IPS DF 6.9 (cell line): ENCODE measurements at regions not wholly inside any gene's neighbourhood (a gene's known extent, or its start where the extent isn't known, plus 50 kb on each side); places are given as distances from the start of the nearest gene placed in this dataset.
"Not testable (repeated sequence)": the region's sequence is repeated elsewhere in the genome, so short reads cannot be mapped to it uniquely, and the experiment has no call there.

ENCODE experiments used
- DNase-seq: peaks from one replicate; pipeline ENCODE4 v3.0.0-alpha.2; 2013; ENCODE audit warnings: low read depth, low spot score
- H3K27ac ChIP-seq: one replicate; pipeline ENCODE4 v1.5.1; 2013; ENCODE audit warnings: low read length, control low read depth
- H3K27me3 ChIP-seq: 2 replicates; pipeline ENCODE4 v1.6.1; 2013; ENCODE audit warnings: mild to moderate bottlenecking, low read length; ENCODE audit not compliant: control insufficient read depth, insufficient read depth
- H3K36me3 ChIP-seq: 2 replicates; pipeline ENCODE4 v1.6.1; 2013; ENCODE audit warnings: low read length; ENCODE audit not compliant: control insufficient read depth, insufficient read depth
- H3K4me1 ChIP-seq: 2 replicates; pipeline ENCODE4 v1.6.1; 2013; ENCODE audit warnings: low read length; ENCODE audit not compliant: control insufficient read depth, insufficient read depth
- H3K4me3 ChIP-seq: 2 replicates; pipeline ENCODE4 v1.5.1; 2013; ENCODE audit warnings: mild to moderate bottlenecking, low read length
- H3K9me3 ChIP-seq: 2 replicates; pipeline ENCODE4 v1.6.1; 2013; ENCODE audit warnings: low read length, inconsistent platforms; ENCODE audit not compliant: control insufficient read depth, insufficient read depth
- WGBS: extraction: QIAGEN DNeasy Blood & Tissue Kit; methylation state at CpG from one replicate; pipeline ENCODE4 v1.1.7; 2013; ENCODE audit warnings: mixed read lengths, missing lambda C conversion rate; ENCODE audit not compliant: insufficient read length, insufficient coverage; 5-methylcytosine and 5-hydroxymethylcytosine counted together

DNA sequence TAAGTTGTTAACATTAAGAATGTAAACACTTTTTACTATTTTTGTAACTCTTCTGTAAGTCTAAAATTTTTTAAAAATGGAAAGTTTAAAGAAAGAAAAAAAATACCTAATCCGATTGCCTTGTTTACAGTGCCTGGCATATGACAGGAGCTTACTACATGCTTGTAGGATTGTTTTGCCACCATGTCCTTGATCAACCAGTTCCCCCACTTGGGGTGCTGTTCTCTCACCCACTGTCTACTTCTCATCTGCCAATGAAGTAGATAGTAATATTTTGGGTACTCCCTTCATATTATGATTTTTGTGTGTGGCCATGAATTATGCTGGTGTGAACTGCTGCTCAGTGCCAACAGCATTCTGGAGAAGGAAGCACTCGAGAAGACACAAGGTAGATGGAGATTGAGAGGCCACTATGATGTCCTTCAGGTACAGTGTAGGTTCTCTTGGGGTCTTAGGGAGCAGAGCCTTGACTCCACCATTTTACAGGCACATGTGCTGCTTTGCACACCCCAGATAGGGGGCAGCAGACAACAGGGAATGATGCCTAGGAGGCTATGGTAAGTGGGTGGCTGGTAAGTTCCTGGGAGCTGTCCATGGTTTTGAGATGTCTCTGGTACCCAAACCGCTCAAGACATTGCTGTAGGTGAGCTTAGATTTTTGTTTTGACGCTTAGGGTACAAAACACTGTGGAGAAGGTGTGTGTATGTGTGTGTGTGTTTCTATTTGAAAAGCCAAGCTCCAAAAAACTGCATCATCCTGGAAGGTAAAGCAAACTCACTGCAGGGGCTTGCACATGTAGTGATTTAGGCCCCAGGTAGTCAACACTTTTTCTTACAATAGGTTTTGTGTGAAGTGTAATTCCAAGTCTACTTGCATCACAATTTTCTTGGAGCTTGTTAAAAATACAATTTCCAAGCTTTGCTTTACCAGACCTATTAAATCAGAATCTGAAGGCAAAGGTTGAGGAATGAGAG, 494.5 kb upstream of the LARGE1 start:
- no peaks in the 10 kb centered on the region for H3K27me3 ChIP-seq
- no peaks in the 10 kb centered on the region for H3K4me1 ChIP-seq
- peak; percentile 93 for DNase-seq
- H3K4me3 ChIP-seq, result no peak overlapping the region
- no peaks in the 10 kb centered on the region for H3K36me3 ChIP-seq
- no CpG with 5 or more reads among the region's 4 CpGs for WGBS
- H3K27ac ChIP-seq, result no peak overlapping the region
- no peaks in the 10 kb centered on the region for H3K9me3 ChIP-seq

DNA sequence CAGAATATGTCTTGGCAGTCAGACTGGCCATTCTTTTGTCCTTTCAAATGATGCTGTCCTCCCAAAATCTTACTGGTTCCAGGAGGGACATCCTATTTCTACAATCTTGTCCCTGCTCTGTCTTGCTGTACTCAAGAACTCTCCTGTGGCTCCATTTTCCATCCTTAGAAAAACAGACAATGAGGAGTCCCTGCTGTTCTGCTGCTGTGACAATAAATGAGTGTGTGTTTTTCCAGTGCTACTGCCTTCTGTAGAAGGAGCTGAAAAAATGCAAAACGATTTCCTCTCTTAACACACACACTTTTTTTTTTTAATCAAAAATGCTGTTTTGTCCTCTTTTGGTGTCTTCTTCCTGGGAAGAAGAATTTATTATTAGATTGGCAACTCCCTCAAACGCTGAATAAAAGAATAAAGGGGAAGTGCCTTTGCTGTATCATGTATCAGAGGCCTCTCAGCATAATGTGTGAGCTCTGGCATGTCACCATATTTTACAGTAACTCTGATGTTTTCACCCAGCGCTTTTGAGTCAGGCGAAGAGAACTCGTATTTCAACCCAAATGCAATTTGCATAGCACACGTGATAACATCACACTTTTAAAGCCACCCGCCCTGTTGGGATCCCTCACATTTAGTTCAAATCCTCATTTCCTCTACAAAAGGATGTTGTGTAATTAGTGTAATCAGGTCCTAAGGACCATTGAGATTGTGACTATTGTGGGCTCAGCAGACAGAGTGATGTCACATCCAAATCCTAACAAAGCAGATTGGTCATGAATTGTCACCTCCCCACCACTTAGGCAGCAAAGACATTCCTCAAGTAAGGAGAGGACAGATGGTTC, 496.0 kb upstream of the LARGE1 start:
- H3K27ac ChIP-seq, result no peak overlapping the region
- no peaks in the 10 kb centered on the region for H3K36me3 ChIP-seq
- H3K27me3 ChIP-seq, result no peaks in the 10 kb centered on the region
- DNase-seq, result no peak
- H3K9me3 ChIP-seq, result no peaks in the 10 kb centered on the region
- H3K4me1 ChIP-seq, result no peaks in the 10 kb centered on the region
- no peak overlapping the region for H3K4me3 ChIP-seq
- WGBS, result no CpG with 5 or more reads among the region's 7 CpGs

DNA sequence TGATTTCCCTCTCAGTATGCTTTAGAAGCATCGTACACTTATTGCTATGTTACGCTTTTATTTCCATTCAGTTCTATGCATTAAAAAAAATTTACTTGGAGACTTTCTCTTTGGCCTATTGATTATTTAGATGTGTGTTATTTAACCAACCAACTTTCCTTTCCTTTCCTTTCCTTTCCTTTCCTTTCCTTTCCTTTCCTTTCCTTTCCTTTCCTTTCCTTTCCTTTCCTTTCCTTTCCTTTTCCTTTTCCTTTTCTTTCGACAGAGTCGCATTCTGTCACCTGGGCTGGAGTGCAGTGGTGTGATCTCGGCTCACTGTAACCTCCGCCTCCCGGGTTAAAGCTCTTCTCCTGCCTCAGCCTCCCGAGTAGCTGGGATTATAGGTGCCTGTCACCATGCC, 502.7 kb upstream of the LARGE1 start:
- WGBS, result no CpG with 5 or more reads among the region's 8 CpGs
- H3K27ac ChIP-seq, H3K4me1 ChIP-seq, H3K9me3 ChIP-seq, H3K4me3 ChIP-seq, DNase-seq, H3K36me3 ChIP-seq, H3K27me3 ChIP-seq: not testable (repeated sequence)

DNA sequence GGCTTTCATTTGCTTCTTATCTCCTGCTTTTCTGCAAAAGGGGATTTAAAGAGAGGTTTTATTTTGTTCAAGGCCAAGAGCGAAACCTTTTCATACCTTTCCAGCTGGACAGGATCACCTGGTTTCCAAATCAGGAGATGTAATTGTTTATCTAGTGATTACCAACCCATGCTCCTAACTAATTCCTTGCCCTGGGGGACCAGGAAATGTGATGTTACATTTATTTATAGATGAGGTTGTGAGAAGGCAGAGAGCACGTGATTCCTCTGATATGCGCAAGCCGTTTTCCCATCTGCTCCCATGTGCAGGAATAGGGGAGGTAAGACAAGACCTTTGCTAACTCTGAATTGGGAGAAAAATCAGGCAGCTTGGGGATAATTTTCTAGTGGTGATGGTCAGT, 507.2 kb upstream of the LARGE1 start:
- H3K27ac ChIP-seq, result no peak overlapping the region
- no peak for DNase-seq
- no peak overlapping the region for H3K4me3 ChIP-seq
- whole genome bisulfite sequencing, result no CpG with 5 or more reads among the region's 4 CpGs
- H3K27me3 ChIP-seq, result no peaks in the 10 kb centered on the region
- no peaks in the 10 kb centered on the region for H3K4me1 ChIP-seq
- H3K36me3 ChIP-seq, result no peaks in the 10 kb centered on the region
- H3K9me3 ChIP-seq, result no peaks in the 10 kb centered on the region

DNA sequence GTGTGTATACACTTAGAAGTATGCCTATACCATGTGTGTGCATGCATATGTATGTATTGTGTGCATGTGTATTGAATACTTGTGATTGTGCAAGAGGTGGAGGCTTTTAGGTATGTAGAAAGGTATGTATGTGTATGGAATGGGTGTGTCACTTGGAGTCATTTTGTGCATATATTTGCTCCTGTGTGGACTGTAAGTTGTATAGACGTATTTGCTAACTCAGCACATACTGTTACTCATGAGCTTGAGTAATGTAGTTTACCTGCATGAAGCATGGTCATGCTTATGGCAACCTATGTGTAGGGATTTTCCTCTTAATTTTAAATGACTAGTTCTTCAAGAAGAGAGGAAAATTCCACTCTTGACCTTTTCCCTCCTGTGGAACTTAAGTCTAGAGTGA, 507.6 kb upstream of the LARGE1 start:
- no peaks in the 10 kb centered on the region for H3K9me3 ChIP-seq
- no peaks in the 10 kb centered on the region for H3K4me1 ChIP-seq
- no peaks in the 10 kb centered on the region for H3K27me3 ChIP-seq
- WGBS, result no CpG with 5 or more reads among the region's 1 CpG
- H3K4me3 ChIP-seq, result no peak overlapping the region
- DNase-seq, result no peak
- no peaks in the 10 kb centered on the region for H3K36me3 ChIP-seq
- H3K27ac ChIP-seq, result no peak overlapping the region

DNA sequence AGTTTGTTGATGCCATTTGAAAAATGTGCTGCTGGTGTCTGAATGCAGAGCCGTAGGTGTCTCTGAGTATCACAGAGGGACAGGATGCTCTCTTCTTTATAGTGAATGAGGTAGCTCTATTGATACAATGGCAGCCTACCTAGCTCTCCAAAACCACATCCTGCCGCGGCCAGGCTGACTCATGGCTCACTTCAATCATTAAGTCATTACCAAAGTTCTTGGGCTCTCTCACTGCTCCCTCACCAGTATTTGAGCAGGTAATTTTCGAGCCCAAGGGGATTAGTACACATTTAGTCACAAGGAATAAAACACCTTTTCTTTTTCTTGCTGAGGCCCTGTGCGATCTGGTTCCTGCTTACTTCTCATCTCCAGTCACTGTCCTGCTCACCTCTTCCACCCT, 509.0 kb upstream of the LARGE1 start:
- Histone ChIP-seq H3K4me1 (no peaks in the 10 kb centered on the region), H3K27me3 (no peaks in the 10 kb centered on the region), H3K36me3 (no peaks in the 10 kb centered on the region), H3K9me3 (no peaks in the 10 kb centered on the region), H3K4me3 (no peak overlapping the region), H3K27ac (no peak overlapping the region)
- no peak for DNase-seq
- no CpG with 5 or more reads among the region's 5 CpGs for WGBS

DNA sequence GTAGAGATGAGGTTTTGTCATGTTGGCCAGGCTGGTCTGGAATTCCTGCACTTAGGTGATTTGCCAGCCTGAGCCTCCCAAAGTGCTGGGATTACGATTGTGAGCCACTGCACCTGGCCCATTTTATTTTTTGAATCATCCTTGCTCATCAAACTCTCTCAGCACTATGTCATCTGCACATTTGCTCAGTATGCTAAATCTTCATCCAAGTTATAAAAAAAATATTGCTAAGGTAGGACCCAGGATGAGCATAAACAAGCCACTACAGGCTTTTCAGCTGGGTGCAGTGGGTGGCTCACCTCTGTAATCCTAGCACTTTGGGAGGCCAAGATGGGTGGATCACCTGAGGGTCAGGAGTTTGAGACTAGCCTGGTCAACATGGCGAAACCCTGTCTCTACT, 510.1 kb upstream of the LARGE1 start:
- Histone ChIP-seq H3K4me1 (no peaks in the 10 kb centered on the region; the same call in 1 of the 2 replicates), H3K9me3 (no peaks in the 10 kb centered on the region), H3K4me3 (no peak overlapping the region), H3K27me3 (no peaks in the 10 kb centered on the region), H3K27ac (no peak overlapping the region), H3K36me3 (no peaks in the 10 kb centered on the region)
- DNase-seq, result no peak
- WGBS, result no CpG with 5 or more reads among the region's 2 CpGs

DNA sequence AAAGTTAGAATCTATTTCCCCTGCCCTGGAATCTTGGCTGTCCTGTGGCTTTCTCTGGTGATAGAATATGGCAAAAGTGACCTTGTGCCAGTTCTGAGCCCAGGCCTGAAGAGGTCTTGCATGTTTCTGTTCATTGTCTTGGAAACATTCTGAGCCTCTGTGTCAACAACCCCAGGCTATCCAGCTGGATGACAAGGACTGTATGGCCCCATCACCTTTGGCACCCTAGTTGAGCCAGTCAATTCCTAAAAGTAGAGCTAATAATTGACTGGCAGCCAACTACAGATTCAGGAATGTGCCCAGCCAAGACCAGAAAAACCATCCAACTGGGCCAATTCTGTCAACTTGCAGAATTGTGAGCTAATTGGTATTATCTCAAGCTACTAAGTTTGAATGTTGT, 514.1 kb upstream of the LARGE1 start:
- H3K36me3 ChIP-seq, result no peaks in the 10 kb centered on the region
- no peaks in the 10 kb centered on the region for H3K27me3 ChIP-seq
- no peaks in the 10 kb centered on the region for H3K9me3 ChIP-seq
- no peak overlapping the region for H3K4me3 ChIP-seq
- H3K4me1 ChIP-seq, result no peaks in the 10 kb centered on the region; the same call in 1 of the 2 replicates
- DNase-seq, result no peak
- H3K27ac ChIP-seq, result no peak overlapping the region

DNA sequence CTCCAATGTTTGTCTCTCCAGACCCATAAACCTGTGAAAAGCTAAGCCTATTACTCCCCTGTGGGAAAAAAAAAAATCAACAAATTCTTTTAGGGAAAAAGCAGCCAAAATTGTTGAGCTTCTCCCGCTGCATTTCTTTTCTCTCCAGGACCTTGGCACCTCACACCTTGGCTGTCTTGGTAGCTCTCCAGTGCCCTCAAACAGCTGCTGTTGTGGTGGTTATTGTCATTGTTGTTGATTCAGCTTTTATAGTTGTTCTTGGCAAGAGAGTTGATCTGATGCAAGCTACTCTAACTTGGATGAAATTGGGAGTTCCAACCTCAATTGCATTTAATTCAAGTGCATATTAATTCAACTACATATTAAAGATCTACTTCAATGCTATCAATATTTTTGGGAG, 516.9 kb upstream of the LARGE1 start:
- Histone ChIP-seq H3K4me1 (no peaks in the 10 kb centered on the region; the same call in 1 of the 2 replicates), H3K27me3 (no peaks in the 10 kb centered on the region), H3K9me3 (no peaks in the 10 kb centered on the region), H3K4me3 (no peak overlapping the region), H3K36me3 (no peaks in the 10 kb centered on the region), H3K27ac (no peak overlapping the region)
- no peak for DNase-seq
- no CpG with 5 or more reads among the region's 1 CpG for WGBS

DNA sequence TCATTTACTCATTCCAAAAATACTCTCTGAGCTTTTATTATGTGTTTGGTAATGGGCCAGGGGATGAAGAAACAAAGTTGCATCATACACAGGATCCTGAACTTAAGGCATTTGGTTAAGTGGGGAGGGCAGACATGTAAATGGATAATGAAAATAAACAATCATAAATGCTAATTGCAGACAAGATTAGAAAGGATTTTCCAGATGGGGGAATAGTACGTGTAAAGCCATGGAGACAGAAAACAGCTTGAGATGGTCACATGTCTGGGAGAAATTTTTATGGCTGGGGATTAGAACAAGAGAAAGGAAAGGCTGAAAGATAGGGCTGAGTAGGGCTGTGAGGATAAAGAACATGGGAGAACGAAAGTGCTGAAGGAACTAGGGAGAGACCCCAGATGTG, 534.3 kb upstream of the LARGE1 start:
- Histone ChIP-seq H3K4me1 (no peaks in the 10 kb centered on the region), H3K27me3 (no peaks in the 10 kb centered on the region), H3K4me3 (no peak overlapping the region), H3K36me3 (no peaks in the 10 kb centered on the region), H3K27ac (no peak overlapping the region), H3K9me3 (no peaks in the 10 kb centered on the region)
- no CpG with 5 or more reads among the region's 2 CpGs for WGBS
- DNase-seq, result no peak
